NCI-H1417 treated with DMSO at 0.1 percent for 48 hours (cell line): ENCODE measurements at regions not wholly inside any gene's neighbourhood (a gene's known extent, or its start where the extent isn't known, plus 50 kb on each side); places are given as distances from the start of the nearest gene placed in this dataset.
"Not testable (repeated sequence)": the region's sequence is repeated elsewhere in the genome, so short reads cannot be mapped to it uniquely, and the experiment has no call there.

Source experiments
- DNase-seq: peaks from one replicate; lab custom pipeline; 2025; lab: John Stamatoyannopoulos, UW

- no peak for DNase-seq
These were observed 121.6 kb upstream of the PPP1R26 start for GRCh38 chr9:135357863-135358551.

- DNase-seq, result no peak
These were observed 121.0 kb upstream of the PPP1R26 start for GRCh38 chr9:135358552-135358940.

GRCh38 chr9:135359764-135360163 lies 119.8 kb upstream of the PPP1R26 start:
- no peak for DNase-seq

DNA sequence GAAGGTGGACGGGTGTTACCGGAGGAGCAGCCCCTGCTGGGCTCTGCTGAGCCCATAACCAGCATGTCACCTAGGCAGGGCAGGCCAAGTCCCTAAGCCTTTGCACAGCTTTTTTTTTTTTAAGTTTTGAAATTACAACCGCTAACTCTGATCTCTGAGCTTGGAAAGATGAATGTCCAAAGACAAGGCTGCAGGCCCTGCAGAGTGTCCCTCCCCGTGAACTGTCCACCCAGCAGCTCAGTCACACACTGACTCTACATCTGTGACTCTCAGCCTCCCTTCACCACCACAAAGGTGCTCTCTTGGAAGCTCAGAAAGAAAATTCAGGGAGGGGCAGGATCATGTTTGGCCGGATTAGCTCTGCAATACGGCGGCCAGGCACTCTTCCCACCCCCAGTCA lies 119.0 kb upstream of the PPP1R26 start:
- DNase-seq, result no peak

- not testable (repeated sequence) for DNase-seq
These were observed 117.9 kb upstream of the PPP1R26 start for GRCh38 chr9:135361668-135362067.

DNA sequence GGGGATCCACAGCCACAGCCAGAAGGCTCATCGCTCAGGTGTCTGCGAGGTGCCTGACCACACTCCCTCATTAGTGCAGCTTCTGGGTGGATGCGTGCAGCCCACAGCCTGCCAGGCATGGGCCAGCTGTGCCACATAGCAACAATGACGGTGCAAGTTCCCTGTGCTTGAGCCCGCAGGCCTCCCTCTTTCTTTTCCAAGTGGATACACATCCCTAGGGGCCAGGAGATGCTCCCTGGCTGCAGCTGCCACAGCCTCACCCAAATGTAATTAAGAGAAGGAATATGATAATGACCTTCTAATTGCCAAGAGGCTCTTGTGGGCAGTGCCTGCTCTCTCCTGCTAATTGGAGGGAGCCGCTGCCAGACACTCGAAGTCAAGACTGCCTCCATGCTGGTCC lies 116.0 kb upstream of the PPP1R26 start:
- DNase-seq, result no peak

- DNase-seq, result no peak
These were observed 114.4 kb upstream of the PPP1R26 start for GRCh38 chr9:135365013-135365768.

DNA sequence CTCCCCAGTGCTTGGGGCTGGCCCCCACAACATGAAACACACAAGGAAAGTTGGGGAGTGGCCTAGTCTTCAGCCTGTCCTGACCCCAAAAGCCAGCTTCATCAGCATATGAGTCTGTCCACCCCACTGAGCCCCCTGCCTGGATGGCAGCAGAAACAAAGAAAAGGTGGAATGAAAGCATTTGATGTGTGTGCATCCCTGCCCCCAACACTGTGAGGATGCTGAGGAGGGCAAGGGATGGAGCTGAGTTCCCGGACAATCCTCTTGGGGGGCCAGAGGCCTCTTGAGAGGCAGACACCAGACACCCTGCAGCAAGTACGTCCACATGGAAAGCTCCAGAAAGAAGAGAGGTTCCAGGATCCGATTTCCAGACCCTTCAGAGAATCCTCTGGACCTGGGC lies 113.5 kb upstream of the PPP1R26 start:
- no peak for DNase-seq

DNA sequence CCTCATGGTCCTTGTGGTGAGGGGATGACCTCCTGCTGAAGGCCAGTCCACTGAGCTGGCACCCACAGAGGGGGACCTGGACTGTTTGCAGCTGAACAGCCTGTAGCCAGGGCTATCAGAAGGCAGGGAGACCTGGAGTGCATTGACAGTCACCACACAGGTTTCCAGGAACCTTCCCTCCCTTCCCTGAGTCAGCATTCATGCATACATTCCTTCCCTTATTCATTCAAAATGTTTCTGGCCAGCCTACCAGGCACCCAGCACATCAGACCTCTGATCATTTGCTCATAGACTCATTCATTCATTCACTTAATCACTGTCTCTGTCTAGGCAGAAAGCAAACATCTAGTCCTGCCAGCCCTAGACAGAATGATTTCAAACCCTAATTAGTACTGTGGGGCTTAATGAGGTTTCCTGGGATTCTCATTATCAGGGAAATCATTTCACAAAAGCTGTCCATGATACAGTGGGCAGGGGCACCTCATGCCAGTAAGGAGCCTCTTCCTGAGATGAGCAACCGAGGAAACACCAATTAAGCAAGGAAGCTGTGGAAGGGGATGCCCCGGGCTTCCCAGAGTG lies 110.1 kb upstream of the PPP1R26 start:
- DNase-seq, result no peak

DNA sequence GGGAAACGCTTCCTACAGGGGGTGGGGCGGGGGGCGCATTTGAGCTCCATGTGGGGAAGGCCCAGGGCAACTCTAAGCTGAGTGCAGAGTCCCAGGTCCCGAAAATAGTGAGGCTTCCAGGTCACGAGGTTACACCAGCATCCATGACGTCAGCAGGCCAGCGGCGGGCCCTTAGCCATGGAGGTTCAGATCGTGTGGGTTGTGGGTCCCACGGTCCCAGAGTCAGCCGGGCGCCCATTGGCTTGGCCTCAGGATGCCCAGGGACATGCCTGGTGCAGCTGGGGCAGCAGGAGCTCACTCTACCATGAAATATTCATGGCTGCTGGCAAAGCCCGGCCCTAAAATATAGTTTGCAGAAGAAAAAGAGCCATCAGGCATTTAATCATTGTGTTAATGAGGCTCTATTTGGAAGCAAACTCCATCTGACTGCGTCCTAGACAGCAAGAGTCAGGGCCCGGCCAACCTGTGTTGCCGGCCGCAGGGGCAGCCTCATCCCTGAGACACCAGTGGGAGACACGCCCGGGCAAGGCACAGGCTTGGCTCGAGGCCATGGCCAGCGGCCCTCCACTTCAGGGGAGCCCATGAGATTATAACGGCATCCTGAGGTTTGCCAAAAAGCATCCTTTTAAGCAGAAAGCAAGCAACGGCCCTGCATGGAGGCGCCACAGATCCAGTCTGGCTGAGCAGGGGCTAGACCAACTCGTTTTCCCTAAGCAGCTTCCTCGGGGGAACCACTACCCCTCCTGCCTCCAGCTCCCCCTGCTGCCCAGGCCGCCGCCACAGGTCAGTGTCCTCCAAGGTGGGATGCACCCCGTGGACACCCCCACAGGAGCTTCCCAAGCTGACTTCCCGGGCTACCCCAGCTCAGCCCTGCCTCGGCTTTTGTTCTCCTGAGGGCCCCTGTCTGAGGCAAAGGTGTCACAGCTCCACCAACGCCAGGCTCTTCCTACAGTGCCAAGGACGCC lies 108.9 kb upstream of the PPP1R26 start:
- no peak for DNase-seq

GRCh38 chr9:135371535-135371934 lies 108.0 kb upstream of the PPP1R26 start:
- DNase-seq, result no peak

DNA sequence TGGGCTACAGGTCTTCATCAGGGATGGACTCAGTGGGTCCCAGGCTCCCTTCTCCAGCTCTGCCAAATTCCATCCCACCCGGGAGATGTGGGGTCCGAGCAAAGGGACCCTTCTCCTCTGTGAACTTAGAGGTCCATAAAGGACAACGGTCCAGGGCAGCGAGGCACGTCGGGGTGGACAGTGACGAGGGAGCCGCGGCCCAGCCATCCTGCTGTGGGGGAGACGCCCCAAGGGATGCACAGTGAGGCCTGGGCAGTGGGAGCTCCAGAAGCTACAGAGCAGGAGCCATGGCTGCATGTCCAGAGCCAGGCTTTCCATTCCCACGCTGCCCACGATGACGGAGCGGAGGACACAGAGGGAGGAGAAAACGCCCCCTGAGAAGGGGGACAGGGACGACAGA lies 107.5 kb upstream of the PPP1R26 start:
- DNase-seq, result no peak

DNA sequence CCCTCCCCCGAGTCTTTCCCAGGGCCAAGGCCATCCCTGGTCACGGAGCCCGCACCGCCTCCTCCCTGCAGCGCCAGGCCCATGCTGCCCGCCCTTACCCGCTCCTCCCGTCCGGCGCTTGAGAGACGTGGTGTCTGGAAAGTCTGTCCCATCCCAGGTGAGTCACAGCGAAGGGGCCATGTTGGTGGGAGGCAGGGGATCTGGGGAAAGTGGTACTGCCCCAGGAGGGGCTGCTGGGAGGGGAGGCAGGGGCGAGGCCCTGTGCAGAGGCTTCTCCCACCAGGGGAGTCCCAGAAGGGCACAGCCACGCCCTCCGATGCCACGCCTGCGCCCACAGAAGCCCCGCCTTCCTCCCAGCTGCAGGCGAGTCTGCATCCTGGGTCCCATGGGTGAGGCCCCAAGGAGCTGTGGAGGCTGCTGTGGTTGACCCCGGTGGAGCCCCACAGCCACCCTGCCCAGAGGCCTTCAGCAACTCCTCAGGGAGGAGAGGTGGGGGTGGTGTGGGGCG lies 107.0 kb upstream of the PPP1R26 start:
- no peak for DNase-seq

DNA sequence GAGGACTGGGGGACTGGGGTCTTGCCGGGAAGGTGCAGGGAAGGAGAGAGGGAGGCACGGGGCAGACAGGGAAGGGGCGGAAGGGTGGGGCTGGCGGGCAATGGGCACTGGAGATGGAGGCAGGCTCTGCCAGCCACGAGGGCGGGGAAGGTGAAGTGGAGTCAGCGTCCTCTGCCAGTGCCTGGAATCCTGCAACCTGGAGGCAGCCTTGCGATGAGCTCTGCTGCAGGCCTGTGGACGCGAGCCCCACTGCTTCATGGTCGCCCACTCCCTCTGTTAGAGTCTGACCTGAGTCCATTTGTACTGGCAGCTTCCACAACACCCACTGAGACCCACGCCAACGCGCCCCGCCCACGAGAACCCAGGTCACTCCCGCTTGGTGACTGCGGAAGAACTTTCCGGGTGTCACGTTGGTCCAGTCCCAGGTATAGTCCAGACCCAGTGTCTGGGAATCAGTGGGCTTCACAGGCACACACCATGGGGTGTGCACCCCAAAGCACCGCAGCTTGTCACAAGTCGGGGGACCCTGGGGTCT lies 106.4 kb upstream of the PPP1R26 start:
- DNase-seq, result no peak

DNA sequence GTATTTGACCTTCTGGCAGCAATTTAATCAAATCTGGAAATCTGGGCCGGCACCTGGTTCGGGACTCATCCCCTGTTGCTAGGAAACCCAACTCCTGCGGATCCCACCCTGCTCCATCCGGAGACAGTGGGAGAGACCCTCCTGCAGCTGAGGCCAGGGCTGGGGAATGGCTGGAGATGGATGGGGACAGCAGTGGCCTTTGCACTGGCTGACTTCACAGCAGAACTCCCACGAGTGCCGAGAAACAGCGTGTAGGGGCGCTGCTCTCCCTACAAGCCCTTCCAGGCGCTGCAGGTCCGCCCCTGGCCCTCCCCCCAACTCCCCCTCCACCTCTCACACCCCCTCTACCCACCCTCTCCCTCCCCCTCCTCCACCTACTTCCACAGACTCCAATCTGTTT lies 105.8 kb upstream of the PPP1R26 start:
- no peak for DNase-seq

DNA sequence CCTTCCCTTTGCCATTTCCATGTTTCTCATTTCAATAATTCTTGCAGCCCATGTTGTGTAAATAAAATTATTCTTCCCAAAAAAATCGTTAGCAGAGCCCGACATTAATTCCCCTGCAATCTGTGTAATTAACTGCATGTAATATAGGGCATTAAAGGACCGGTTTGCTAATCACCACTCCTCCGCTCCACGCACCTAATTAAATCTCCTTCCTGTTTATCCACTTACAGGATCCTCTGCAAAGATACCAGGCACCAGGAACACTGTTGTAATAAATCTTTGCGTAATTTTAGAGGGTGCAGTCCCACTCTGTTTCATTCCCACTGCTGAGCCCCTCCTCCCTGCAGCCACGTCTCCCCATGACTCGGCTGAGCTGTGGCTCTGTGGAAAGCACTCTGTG lies 105.0 kb upstream of the PPP1R26 start:
- no peak for DNase-seq

GRCh38 chr9:135375001-135375400 lies 104.6 kb upstream of the PPP1R26 start:
- no peak for DNase-seq

GRCh38 chr9:135376511-135377265 lies 102.9 kb upstream of the PPP1R26 start:
- DNase-seq, result no peak

GRCh38 chr9:135377431-135377830 lies 102.2 kb upstream of the PPP1R26 start:
- no peak for DNase-seq

DNA sequence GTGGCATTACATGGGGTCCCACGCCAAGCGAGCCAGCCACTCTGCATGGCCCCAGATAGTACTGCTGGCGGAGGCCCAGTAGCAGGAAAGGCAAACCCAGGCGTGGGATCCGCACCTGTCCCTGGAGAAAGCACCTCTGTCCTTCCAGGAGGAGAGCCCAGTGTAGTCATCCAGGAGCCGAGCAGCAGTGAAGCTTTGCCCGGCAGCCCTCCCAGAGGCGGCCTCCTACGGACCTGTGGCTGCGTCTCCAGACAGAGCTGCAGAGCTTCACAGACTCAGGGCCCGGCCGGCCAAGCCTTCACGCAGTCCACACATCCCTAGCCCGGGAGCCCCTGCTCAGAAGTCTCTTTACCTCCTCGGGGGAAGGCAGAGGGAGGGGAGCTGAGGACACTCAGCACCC lies 100.8 kb upstream of the PPP1R26 start:
- no peak for DNase-seq
